GM23338 (cell line): ENCODE measurements at regions not wholly inside any gene's neighbourhood (a gene's known extent, or its start where the extent isn't known, plus 50 kb on each side); places are given as distances from the start of the nearest gene placed in this dataset.

Experiments
- ATAC-seq: fragments of 200-7000 bp; cut with Tn5 transposase; 3 replicates; pipeline ENCODE4 v1.9.1; 2020
- DNase-seq: peaks from one replicate; pipeline ENCODE4 v3.0.0-alpha.2; 2015; ENCODE audit warnings: low spot score
- H2AFZ ChIP-seq: fragments of 200-600 bp; sonication (generic); 2 replicates; pipeline ENCODE4 v1.8.0; 2016; ENCODE audit warnings: antibody characterized with exemption, mild to moderate bottlenecking, moderate library complexity
- H3F3A ChIP-seq: fragments of 200-600 bp; sonication (generic); replicated peaks from 2 replicates; pipeline ENCODE4 v1.8.0; 2017; ENCODE audit warnings: antibody characterized with exemption, mixed run types, low read depth
- H3K27ac ChIP-seq: fragments of 200-600 bp; sonication (generic); 2 replicates; pipeline ENCODE4 v1.6.1; 2016; ENCODE audit warnings: low read depth
- H3K27me3 ChIP-seq: fragments of 200-600 bp; sonication (generic); 2 replicates; pipeline ENCODE4 v1.8.0; 2016; ENCODE audit warnings: mild to moderate bottlenecking, mixed run types, moderate library complexity; ENCODE audit not compliant: insufficient read depth
- H3K36me3 ChIP-seq: fragments of 200-600 bp; sonication (generic); 2 replicates; pipeline ENCODE4 v1.8.0; 2016; ENCODE audit warnings: mild to moderate bottlenecking; ENCODE audit not compliant: insufficient read depth
- H3K4me1 ChIP-seq: fragments of 200-600 bp; sonication (generic); 2 replicates; pipeline ENCODE4 v1.8.0; 2016; ENCODE audit warnings: mild to moderate bottlenecking, moderate library complexity; ENCODE audit not compliant: insufficient read depth
- H3K4me2 ChIP-seq: fragments of 200-600 bp; sonication (generic); 2 replicates; pipeline ENCODE4 v1.7.1; 2017; ENCODE audit warnings: mixed run types
- H3K4me3 ChIP-seq: fragments of 200-600 bp; sonication (generic); 2 replicates; pipeline ENCODE4 v1.6.1; 2016; ENCODE audit warnings: mixed run types
- H3K79me2 ChIP-seq: fragments of 200-600 bp; sonication (generic); replicated peaks from 2 replicates; pipeline ENCODE4 v1.8.0; 2017; ENCODE audit warnings: mild to moderate bottlenecking; ENCODE audit not compliant: insufficient read depth
- H3K9me2 ChIP-seq: fragments of 200-600 bp; sonication (generic); 2 replicates; pipeline ENCODE4 v1.8.0; 2017; ENCODE audit not compliant: insufficient read depth
- H4K20me1 ChIP-seq: fragments of 200-600 bp; sonication (generic); replicated peaks from 2 replicates; pipeline ENCODE4 v1.8.0; 2017; ENCODE audit warnings: mild to moderate bottlenecking; ENCODE audit not compliant: insufficient read depth
- H3K27ac Mint-ChIP-seq: 2 replicates; pipeline ENCODE4 v1.8.0; 2020; ENCODE audit warnings: inconsistent platforms, mild to moderate bottlenecking, moderate library complexity, mixed read lengths
- H3K27me3 Mint-ChIP-seq: 3 replicates; pipeline ENCODE4 v1.8.0; 2022; ENCODE audit warnings: low read depth, mild to moderate bottlenecking, moderate library complexity, mixed read lengths, inconsistent platforms; ENCODE audit not compliant: insufficient read depth, poor library complexity
- H3K36me3 Mint-ChIP-seq: 3 replicates; pipeline ENCODE4 v1.8.0; 2021; ENCODE audit warnings: low read depth, mild to moderate bottlenecking, inconsistent platforms, moderate library complexity, mixed read lengths
- H3K4me1 Mint-ChIP-seq: 3 replicates; pipeline ENCODE4 v1.8.0; 2020; ENCODE audit warnings: mild to moderate bottlenecking, inconsistent platforms, mixed read lengths
- H3K4me3 Mint-ChIP-seq: 3 replicates; pipeline ENCODE4 v1.8.0; 2021; ENCODE audit warnings: moderate library complexity, mild to moderate bottlenecking, inconsistent platforms, mixed read lengths
- H3K9me3 Mint-ChIP-seq: 3 replicates; pipeline ENCODE4 v1.8.0; 2020; ENCODE audit warnings: moderate library complexity, mild to moderate bottlenecking, inconsistent platforms, mixed read lengths
- CREB1 ChIP-seq: fragments of 250-450 bp; sonication (Bioruptor Pico); IDR thresholded peaks from 2 replicates; pipeline ENCODE4 v1.5.0; 2020; ENCODE audit warnings: low read depth, mild to moderate bottlenecking, moderate library complexity
- ETS1 ChIP-seq: IDR thresholded peaks from 2 replicates; pipeline ENCODE4 v1.6.1; 2016; ENCODE audit warnings: antibody characterized with exemption
- EZH2 ChIP-seq: fragments of 200-600 bp; sonication (generic); IDR thresholded peaks from one replicate; pipeline ENCODE4 v1.8.0; 2017; ENCODE audit warnings: antibody characterized with exemption, mild to moderate bottlenecking, low read depth; ENCODE audit not compliant: unreplicated experiment
- EZH2phosphoT487 ChIP-seq: fragments of 200-600 bp; sonication (generic); IDR thresholded peaks from one replicate; pipeline ENCODE4 v1.8.1; 2018; ENCODE audit warnings: antibody characterized with exemption; ENCODE audit not compliant: unreplicated experiment
- STAT1 ChIP-seq: IDR thresholded peaks from one replicate; pipeline ENCODE4 v1.6.1; 2016; ENCODE audit warnings: antibody characterized with exemption; ENCODE audit not compliant: unreplicated experiment
- ZNF114 ChIP-seq: fragments of 250-450 bp; sonication (Bioruptor Pico); IDR thresholded peaks from 2 replicates; pipeline ENCODE4 v1.5.0; 2020; ENCODE audit warnings: mild to moderate bottlenecking, moderate library complexity
- ZNF331 ChIP-seq: fragments of 250-450 bp; sonication (Bioruptor Pico); IDR thresholded peaks from 2 replicates; pipeline ENCODE4 v1.5.0; 2020; ENCODE audit warnings: low read depth, mild to moderate bottlenecking, moderate library complexity
- TF ChIP-seq, protein P1 (sequence below), 2 experiments: fragments of 200-600 bp in 1 of 2; sonication (generic) in 1 of 2; conservative IDR thresholded peaks; 2 replicates each; pipeline versions ENCODE4 v1.5.1 to v1.6.1; 2016 to 2017; ENCODE audit warnings: antibody characterized with exemption in 2 of 2, low read depth in 2 of 2, mild to moderate bottlenecking in 2 of 2, moderate library complexity in 1 of 2
- TF ChIP-seq, protein P2 (sequence below): fragments of 250-450 bp; sonication (Bioruptor Pico); IDR thresholded peaks from 2 replicates; pipeline ENCODE4 v1.5.0; 2020; ENCODE audit warnings: mild to moderate bottlenecking, moderate library complexity

DNA sequence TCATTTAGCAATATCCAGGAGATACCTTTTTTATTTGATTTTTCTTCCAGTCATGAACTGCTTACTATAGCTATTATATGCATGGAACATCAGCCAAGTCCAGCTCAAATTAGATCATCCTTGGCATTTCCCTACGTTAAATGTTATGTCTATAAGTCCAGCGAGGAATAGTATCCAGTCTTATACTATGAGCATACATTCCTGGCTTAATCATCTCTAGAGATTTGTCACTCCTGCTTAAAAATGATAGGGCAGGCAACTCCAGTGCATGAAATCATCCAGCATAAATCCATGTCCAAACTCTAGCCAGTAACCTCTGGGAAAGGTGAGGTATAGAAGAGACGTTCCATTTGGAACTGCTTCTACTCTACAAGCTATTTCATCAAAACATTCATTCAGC, 126.7 kb upstream of the VCX2 start:
- Histone ChIP-seq H4K20me1 (no peaks in the 10 kb centered on the region), H3K4me1 (0 out of 2 replicates have a peak, but pooled peaks cover 11% of the 10 kb centered on the region), H3F3A (no peaks in the 10 kb centered on the region), H3K27ac (no peak overlapping the region), H2AFZ (no peak overlapping the region), H3K79me2 (no peaks in the 10 kb centered on the region), H3K27me3 (no peaks in the 10 kb centered on the region), H3K36me3 (no peaks in the 10 kb centered on the region), H3K9me2 (no peaks in the 10 kb centered on the region), H3K4me3 (no peak overlapping the region), H3K4me2 (peak overlapping the region; percentile 20; the same call in 1 of the 2 replicates)
- no peak for ATAC-seq
- no peak for DNase-seq
- Mint-ChIP-seq H3K9me3 (no peaks in the 10 kb centered on the region), H3K4me1 (peaks cover 11% of the 10 kb centered on the region), H3K4me3 (no peak overlapping the region), H3K27ac (no peak overlapping the region), H3K36me3 (no peaks in the 10 kb centered on the region), H3K27me3 (no peaks in the 10 kb centered on the region)
- TF ChIP-seq, protein P1, sequence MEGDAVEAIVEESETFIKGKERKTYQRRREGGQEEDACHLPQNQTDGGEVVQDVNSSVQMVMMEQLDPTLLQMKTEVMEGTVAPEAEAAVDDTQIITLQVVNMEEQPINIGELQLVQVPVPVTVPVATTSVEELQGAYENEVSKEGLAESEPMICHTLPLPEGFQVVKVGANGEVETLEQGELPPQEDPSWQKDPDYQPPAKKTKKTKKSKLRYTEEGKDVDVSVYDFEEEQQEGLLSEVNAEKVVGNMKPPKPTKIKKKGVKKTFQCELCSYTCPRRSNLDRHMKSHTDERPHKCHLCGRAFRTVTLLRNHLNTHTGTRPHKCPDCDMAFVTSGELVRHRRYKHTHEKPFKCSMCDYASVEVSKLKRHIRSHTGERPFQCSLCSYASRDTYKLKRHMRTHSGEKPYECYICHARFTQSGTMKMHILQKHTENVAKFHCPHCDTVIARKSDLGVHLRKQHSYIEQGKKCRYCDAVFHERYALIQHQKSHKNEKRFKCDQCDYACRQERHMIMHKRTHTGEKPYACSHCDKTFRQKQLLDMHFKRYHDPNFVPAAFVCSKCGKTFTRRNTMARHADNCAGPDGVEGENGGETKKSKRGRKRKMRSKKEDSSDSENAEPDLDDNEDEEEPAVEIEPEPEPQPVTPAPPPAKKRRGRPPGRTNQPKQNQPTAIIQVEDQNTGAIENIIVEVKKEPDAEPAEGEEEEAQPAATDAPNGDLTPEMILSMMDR (conservative IDR thresholded peaks at IDR 0.05; ENCODE audit: low read depth in 2 of 2), result no peak
- TF ChIP-seq ZNF114 (CRISPR knock-in tag), result no peak

DNA sequence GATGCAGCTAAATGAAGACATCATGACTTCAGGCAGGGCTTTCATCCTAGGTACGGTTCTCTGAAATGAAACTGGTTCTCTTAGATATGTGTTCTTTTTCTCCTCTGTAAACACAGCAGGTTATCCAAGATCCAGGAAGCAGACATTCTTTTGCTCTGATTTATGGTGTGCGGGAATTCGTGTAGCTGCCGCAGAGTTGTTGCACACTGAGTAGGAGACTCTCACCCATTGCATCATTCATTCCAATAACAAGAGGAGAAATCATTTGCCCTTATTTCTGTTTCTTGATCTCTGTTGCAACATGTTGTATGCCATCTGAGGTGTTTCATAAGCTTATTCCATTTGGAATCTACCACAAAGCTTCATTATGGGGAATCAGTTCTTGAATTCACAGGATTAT, 133.6 kb upstream of the VCX2 start:
- H3K9me2 ChIP-seq, result no peaks in the 10 kb centered on the region
- no peaks in the 10 kb centered on the region for H3K4me1 Mint-ChIP-seq
- no peak for ATAC-seq
- no peak overlapping the region for H3K27ac ChIP-seq
- no peaks in the 10 kb centered on the region for H3K27me3 ChIP-seq
- DNase-seq, result no peak
- no peaks in the 10 kb centered on the region for H3K36me3 ChIP-seq
- no peaks in the 10 kb centered on the region for H3K9me3 Mint-ChIP-seq
- no peaks in the 10 kb centered on the region for H3K36me3 Mint-ChIP-seq
- H3K27me3 Mint-ChIP-seq, result no peaks in the 10 kb centered on the region
- no peaks in the 10 kb centered on the region for H3K4me1 ChIP-seq
- no peak overlapping the region for H2AFZ ChIP-seq
- no peak overlapping the region for H3K27ac Mint-ChIP-seq
- H3F3A ChIP-seq, result no peaks in the 10 kb centered on the region
- H4K20me1 ChIP-seq, result no peaks in the 10 kb centered on the region
- H3K79me2 ChIP-seq, result no peaks in the 10 kb centered on the region
- H3K4me2 ChIP-seq, result no peak overlapping the region
- H3K4me3 ChIP-seq, result no peak overlapping the region
- no peak overlapping the region for H3K4me3 Mint-ChIP-seq
- TF ChIP-seq STAT1 (no peak), CREB1 (CRISPR knock-in tag) (no peak), ETS1 (no peak), ZNF331 (no peak), ZNF114 (CRISPR knock-in tag) (no peak), EZH2 (no peak), EZH2phosphoT487 (no peak)
- TF ChIP-seq, protein P2, sequence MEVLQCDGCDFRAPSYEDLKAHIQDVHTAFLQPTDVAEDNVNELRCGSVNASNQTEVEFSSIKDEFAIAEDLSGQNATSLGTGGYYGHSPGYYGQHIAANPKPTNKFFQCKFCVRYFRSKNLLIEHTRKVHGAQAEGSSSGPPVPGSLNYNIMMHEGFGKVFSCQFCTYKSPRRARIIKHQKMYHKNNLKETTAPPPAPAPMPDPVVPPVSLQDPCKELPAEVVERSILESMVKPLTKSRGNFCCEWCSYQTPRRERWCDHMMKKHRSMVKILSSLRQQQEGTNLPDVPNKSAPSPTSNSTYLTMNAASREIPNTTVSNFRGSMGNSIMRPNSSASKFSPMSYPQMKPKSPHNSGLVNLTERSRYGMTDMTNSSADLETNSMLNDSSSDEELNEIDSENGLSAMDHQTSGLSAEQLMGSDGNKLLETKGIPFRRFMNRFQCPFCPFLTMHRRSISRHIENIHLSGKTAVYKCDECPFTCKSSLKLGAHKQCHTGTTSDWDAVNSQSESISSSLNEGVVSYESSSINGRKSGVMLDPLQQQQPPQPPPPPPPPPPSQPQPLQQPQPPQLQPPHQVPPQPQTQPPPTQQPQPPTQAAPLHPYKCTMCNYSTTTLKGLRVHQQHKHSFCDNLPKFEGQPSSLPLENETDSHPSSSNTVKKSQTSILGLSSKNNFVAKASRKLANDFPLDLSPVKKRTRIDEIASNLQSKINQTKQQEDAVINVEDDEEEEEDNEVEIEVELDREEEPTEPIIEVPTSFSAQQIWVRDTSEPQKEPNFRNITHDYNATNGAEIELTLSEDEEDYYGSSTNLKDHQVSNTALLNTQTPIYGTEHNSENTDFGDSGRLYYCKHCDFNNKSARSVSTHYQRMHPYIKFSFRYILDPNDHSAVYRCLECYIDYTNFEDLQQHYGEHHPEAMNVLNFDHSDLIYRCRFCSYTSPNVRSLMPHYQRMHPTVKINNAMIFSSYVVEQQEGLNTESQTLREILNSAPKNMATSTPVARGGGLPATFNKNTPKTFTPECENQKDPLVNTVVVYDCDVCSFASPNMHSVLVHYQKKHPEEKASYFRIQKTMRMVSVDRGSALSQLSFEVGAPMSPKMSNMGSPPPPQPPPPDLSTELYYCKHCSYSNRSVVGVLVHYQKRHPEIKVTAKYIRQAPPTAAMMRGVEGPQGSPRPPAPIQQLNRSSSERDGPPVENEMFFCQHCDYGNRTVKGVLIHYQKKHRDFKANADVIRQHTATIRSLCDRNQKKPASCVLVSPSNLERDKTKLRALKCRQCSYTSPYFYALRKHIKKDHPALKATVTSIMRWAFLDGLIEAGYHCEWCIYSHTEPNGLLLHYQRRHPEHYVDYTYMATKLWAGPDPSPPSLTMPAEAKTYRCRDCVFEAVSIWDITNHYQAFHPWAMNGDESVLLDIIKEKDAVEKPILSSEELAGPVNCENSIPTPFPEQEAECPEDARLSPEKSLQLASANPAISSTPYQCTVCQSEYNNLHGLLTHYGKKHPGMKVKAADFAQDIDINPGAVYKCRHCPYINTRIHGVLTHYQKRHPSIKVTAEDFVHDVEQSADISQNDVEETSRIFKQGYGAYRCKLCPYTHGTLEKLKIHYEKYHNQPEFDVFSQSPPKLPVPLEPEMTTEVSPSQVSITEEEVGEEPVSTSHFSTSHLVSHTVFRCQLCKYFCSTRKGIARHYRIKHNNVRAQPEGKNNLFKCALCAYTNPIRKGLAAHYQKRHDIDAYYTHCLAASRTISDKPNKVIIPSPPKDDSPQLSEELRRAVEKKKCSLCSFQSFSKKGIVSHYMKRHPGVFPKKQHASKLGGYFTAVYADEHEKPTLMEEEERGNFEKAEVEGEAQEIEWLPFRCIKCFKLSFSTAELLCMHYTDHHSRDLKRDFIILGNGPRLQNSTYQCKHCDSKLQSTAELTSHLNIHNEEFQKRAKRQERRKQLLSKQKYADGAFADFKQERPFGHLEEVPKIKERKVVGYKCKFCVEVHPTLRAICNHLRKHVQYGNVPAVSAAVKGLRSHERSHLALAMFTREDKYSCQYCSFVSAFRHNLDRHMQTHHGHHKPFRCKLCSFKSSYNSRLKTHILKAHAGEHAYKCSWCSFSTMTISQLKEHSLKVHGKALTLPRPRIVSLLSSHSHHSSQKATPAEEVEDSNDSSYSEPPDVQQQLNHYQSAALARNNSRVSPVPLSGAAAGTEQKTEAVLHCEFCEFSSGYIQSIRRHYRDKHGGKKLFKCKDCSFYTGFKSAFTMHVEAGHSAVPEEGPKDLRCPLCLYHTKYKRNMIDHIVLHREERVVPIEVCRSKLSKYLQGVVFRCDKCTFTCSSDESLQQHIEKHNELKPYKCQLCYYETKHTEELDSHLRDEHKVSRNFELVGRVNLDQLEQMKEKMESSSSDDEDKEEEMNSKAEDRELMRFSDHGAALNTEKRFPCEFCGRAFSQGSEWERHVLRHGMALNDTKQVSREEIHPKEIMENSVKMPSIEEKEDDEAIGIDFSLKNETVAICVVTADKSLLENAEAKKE (CRISPR knock-in tag), result no peak
- TF ChIP-seq, protein P1 (conservative IDR thresholded peaks at IDR 0.05; ENCODE audit: low read depth in 2 of 2), result no peak
